NCI-H510A treated with DMSO at 0.1 percent for 48 hours (cell line): ENCODE measurements at regions not wholly inside any gene's neighbourhood (a gene's known extent, or its start where the extent isn't known, plus 50 kb on each side); places are given as distances from the start of the nearest gene placed in this dataset.
A peak's percentile ranks its signal among the peaks of the same experiment; 100 is the strongest.

Experiments
- DNase-seq: peaks from one replicate; lab custom pipeline; 2025; lab: John Stamatoyannopoulos, UW

GRCh38 chr2:71277536-71278103, 50.7 kb upstream of the PAIP2B start:
- DNase-seq: peak; percentile 55

- no peak for DNase-seq
Observed at GRCh38 chr2:71277147-71277475, 50.2 kb upstream of the PAIP2B start.

DNA sequence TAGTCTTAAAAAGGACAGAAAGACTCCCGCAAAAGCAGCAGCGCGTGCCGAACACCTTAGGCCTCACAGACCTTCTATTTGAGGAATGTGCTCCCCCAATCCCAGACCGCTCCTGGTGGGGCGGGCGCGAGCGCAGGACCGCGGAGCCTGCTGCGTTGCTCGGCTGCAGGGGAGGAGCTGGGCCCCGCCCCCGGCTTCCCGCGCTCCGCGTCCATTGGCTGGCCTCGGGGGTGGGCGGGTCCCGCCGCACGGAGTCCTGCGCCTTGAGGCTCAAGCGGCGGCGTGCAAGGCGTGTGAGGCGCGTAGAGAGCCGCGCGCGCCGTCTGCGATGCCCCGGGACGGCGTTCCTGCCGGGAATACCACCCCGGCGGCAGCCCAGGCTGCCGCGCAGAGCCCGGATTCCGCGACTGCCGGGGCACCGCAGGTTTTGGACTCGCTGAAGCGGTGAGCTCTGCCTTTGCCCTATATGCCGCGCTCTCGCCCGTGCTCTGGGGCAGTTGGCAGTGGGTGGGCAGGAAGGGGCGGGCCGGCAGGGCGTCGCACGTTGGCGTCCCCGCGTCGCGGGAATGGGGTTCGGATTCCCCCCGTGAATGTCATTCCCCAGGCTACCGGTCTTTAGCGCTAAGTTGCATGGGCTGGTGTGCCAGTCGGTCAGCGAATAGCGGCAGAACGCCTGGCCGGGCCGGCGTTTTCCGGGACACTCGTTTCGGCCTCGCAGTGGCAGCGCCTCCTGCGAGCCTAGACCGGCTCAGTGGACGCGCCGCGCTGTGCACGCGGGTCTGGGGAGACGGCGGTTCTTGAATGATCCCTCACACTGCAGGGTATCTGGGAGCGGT, 49.6 kb upstream of the PAIP2B start:
- peak; percentile 75 for DNase-seq
